ENCODE measurements at regions not wholly inside any gene's neighbourhood (a gene's known extent, or its start where the extent isn't known, plus 50 kb on each side); places are given as distances from the start of the nearest gene placed in this dataset.

DNA sequence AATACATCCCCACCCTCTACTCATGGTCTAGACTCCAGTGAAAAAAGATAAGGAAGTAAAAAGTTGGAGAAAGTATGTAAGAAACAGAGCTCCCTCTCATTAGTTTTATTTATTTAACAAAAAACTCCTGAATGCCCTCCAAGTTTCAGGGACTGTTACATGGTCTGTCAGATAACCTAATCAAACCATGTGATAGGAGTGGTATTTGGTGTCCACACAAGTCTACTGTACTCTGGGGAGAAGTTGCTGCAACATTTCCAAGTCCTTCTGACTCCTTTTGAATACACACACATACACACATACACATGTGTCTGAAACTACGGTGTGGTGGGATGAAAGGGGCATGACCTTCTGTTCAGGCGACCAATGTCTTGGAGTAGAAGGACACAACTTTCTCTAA, 320.0 kb downstream of the ADGRG6 start:
- no peaks in the 10 kb centered on the region for H3K27me3 ChIP-seq (ENCODE audit: low read length)
- H3F3A ChIP-seq (ENCODE audit: insufficient read depth): no peaks in the 10 kb centered on the region
- H4K20me1 ChIP-seq (ENCODE audit: low read depth, low read length): no peaks in the 10 kb centered on the region
- no peak overlapping the region for H3K4me3 ChIP-seq (ENCODE audit: insufficient read depth, low read length, poor library complexity, severe bottlenecking)
- no peaks in the 10 kb centered on the region for H3K9me2 ChIP-seq (replicated peaks; ENCODE audit: insufficient read depth, low read length)
- H3K36me3 ChIP-seq (ENCODE audit: low read length): no peaks in the 10 kb centered on the region
- no peaks in the 10 kb centered on the region for H3K79me2 ChIP-seq (ENCODE audit: insufficient read depth, low read length)
- H2AFZ ChIP-seq (ENCODE audit: low read depth, low read length, severe bottlenecking): no peak overlapping the region
- H3K4me2 ChIP-seq (ENCODE audit: low read depth, low read length, poor library complexity, severe bottlenecking): no peak overlapping the region
- H3K9ac ChIP-seq (ENCODE audit: low read length): no peak overlapping the region
- no peak for TF ChIP-seq EZH2phosphoT487 (conservative IDR thresholded peaks at IDR 0.05; ENCODE audit: low read length)
- TF ChIP-seq, protein P1, sequence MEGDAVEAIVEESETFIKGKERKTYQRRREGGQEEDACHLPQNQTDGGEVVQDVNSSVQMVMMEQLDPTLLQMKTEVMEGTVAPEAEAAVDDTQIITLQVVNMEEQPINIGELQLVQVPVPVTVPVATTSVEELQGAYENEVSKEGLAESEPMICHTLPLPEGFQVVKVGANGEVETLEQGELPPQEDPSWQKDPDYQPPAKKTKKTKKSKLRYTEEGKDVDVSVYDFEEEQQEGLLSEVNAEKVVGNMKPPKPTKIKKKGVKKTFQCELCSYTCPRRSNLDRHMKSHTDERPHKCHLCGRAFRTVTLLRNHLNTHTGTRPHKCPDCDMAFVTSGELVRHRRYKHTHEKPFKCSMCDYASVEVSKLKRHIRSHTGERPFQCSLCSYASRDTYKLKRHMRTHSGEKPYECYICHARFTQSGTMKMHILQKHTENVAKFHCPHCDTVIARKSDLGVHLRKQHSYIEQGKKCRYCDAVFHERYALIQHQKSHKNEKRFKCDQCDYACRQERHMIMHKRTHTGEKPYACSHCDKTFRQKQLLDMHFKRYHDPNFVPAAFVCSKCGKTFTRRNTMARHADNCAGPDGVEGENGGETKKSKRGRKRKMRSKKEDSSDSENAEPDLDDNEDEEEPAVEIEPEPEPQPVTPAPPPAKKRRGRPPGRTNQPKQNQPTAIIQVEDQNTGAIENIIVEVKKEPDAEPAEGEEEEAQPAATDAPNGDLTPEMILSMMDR (IDR thresholded peaks at IDR 0.05; ENCODE audit: insufficient read depth, low read length, poor library complexity, severe bottlenecking): no peak
- H3K9me3 ChIP-seq (ENCODE audit: insufficient read depth, low read length): no peaks in the 10 kb centered on the region
- no peak overlapping the region for H3K27ac ChIP-seq (ENCODE audit: low read depth, low read length)

DNA sequence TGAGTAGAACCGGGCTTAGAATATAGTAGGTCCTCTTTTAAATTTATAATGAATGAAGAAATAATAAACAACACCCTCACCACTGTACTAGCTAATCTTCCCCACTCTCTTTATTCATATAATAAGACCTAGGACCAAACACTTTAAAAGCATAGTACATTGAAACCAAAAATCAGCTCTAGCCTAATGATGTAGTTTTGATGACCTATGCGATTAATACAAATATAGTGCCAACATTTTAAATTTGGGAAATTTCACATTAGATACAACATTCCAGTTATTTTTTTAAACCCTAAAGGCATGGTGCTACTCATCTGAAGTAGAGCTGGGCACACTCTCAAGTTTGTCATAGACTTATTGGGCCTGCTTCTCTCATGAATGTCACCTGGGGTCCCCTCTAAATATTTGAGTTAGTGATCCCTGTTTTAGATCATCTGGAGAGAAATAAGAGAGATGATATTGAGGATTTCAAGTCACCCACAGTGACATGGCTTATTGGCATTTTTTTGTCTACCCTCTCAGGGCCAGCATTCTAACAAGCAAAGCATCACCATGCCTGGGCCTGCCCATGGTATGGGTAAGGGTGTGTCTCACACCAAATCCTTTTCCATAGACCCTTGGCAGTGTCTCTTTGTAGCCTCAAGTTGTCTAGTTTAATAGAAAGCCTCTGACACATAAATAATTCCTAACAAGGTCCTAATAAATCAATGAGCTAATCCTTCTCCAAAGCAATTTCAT, 319.8 kb downstream of the HIVEP2 start:
- TF ChIP-seq EZH2phosphoT487 (conservative IDR thresholded peaks at IDR 0.05; ENCODE audit: low read length): no peak
- TF ChIP-seq, protein P1 (IDR thresholded peaks at IDR 0.05; ENCODE audit: insufficient read depth, low read length, poor library complexity, severe bottlenecking): no peak
- Histone ChIP-seq H3K27me3 (ENCODE audit: low read length) (no peaks in the 10 kb centered on the region), H4K20me1 (ENCODE audit: low read depth, low read length) (no peaks in the 10 kb centered on the region), H3K79me2 (ENCODE audit: insufficient read depth, low read length) (no peaks in the 10 kb centered on the region), H2AFZ (ENCODE audit: low read depth, low read length, severe bottlenecking) (no peak overlapping the region), H3K36me3 (ENCODE audit: low read length) (no peaks in the 10 kb centered on the region), H3K9ac (ENCODE audit: low read length) (no peak overlapping the region), H3K4me3 (ENCODE audit: insufficient read depth, low read length, poor library complexity, severe bottlenecking) (no peak overlapping the region), H3K27ac (ENCODE audit: low read depth, low read length) (no peak overlapping the region), H3K4me2 (ENCODE audit: low read depth, low read length, poor library complexity, severe bottlenecking) (no peak overlapping the region), H3K9me3 (ENCODE audit: insufficient read depth, low read length) (no peaks in the 10 kb centered on the region), H3F3A (ENCODE audit: insufficient read depth) (no peaks in the 10 kb centered on the region), H3K9me2 (replicated peaks; ENCODE audit: insufficient read depth, low read length) (no peaks in the 10 kb centered on the region)

DNA sequence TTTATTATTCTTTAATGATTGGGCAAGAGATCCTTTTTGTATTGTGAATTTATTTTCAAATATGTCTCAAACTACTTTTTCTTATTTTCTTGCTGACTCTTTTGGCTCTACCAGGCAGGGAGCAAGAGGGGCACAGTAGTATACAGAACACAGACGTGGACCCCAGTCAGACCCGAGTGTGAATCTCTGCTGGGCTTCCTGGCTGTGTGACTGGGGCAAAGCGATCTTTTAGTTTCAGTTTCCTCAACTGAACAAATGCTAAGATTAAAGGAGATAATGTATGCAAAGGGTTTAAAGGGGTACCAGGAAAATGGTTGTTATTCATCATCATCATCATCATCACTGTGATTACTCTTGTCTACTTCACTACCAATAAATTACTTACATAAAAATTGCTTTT, 317.5 kb downstream of the HIVEP2 start:
- Histone ChIP-seq H3K36me3 (ENCODE audit: low read length) (no peaks in the 10 kb centered on the region), H2AFZ (ENCODE audit: low read depth, low read length, severe bottlenecking) (no peak overlapping the region), H3K9me2 (replicated peaks; ENCODE audit: insufficient read depth, low read length) (no peaks in the 10 kb centered on the region), H3F3A (ENCODE audit: insufficient read depth) (no peaks in the 10 kb centered on the region), H3K4me2 (ENCODE audit: low read depth, low read length, poor library complexity, severe bottlenecking) (no peak overlapping the region), H4K20me1 (ENCODE audit: low read depth, low read length) (no peaks in the 10 kb centered on the region), H3K9me3 (ENCODE audit: insufficient read depth, low read length) (no peaks in the 10 kb centered on the region), H3K79me2 (ENCODE audit: insufficient read depth, low read length) (no peaks in the 10 kb centered on the region), H3K27me3 (ENCODE audit: low read length) (no peaks in the 10 kb centered on the region), H3K27ac (ENCODE audit: low read depth, low read length) (no peak overlapping the region), H3K4me3 (ENCODE audit: insufficient read depth, low read length, poor library complexity, severe bottlenecking) (no peak overlapping the region), H3K9ac (ENCODE audit: low read length) (no peak overlapping the region)
- no peak for TF ChIP-seq EZH2phosphoT487 (conservative IDR thresholded peaks at IDR 0.05; ENCODE audit: low read length)
- TF ChIP-seq, protein P1 (IDR thresholded peaks at IDR 0.05; ENCODE audit: insufficient read depth, low read length, poor library complexity, severe bottlenecking): no peak
